HG03342 (cell line): ENCODE measurements at regions not wholly inside any gene's neighbourhood (a gene's known extent, or its start where the extent isn't known, plus 50 kb on each side); places are given as distances from the start of the nearest gene placed in this dataset.
"Not testable (repeated sequence)": the region's sequence is repeated elsewhere in the genome, so short reads cannot be mapped to it uniquely, and the experiment has no call there.

Experiments
- ATAC-seq: cut with Tn5 transposase; IDR thresholded peaks from one replicate; pipeline ENCODE4 v1.9.1; 2021; ENCODE audit warnings: mild to moderate bottlenecking, moderate library complexity; ENCODE audit not compliant: unreplicated experiment

DNA sequence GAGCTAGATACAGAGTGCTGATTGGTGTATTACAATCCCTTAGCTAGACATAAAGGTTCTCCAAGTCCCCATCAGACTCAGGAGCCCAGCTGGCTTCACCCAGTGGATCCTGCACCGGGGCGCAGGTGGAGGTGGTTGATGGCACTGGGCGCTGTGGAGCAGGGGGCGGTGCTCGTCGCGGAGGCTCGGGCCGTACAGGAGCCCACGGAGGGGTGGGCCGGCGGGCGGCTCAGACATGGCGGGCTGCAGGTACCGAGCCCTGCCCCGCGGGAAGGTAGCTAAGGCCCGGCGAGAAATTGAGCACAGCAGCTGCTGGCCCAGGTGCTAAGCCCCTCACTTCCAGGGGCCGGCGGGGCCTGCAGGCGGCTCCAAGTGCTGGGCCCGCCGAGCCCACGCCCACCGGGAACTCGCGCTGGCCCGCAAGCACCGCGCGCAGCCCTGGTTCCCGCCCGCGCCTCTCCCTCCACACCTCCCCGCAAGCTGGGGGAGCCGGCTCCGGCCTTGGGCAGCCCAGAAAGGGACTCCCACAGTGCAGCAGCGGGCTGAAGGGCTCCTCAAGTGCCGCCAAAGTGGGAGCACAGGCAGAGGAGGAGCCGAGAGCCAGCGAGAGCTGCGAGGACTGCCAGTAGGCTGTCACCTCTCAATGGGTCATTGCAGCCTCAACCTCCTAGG, 96.4 kb upstream of the MYO10 start:
- ATAC-seq, result not testable (repeated sequence)

DNA sequence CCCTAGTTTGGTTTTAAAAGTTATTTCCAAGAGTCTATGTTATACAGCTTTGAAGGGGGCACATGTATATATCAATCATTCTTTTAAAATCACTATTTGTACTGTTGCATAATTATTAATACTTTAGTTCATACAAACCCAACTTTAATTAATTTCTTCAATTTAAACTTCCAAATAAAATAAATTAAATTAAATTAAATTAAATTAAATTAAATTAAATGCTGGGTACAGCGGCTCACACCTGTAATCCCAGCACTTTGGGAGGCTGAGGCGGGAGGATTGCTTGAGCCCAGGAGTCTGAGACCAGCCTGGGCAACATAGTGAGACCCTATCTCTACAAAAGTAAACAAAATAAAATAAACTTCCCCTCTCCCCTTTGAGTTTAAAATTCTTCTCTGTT, 98.9 kb upstream of the MYO10 start:
- ATAC-seq, result not testable (repeated sequence)

DNA sequence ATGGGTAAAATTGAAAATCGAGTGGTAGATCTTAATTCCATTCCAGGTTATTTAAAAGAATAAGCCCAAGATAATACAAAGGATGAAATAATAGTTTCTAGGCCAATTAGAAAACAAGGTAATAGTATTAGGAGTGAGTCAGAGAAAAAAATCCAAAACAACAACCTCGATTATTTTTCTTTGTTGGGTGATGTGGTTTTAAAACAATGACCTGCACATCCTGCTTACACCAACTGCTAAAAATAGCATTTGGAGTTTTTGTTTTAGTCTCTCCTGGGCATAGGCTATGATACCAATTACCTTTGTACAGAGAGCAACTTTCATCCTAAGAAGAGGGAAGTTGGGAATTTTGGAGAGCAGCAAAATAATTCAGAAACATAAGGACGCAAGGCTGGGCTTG, 101.7 kb upstream of the MYO10 start:
- no peak for ATAC-seq

DNA sequence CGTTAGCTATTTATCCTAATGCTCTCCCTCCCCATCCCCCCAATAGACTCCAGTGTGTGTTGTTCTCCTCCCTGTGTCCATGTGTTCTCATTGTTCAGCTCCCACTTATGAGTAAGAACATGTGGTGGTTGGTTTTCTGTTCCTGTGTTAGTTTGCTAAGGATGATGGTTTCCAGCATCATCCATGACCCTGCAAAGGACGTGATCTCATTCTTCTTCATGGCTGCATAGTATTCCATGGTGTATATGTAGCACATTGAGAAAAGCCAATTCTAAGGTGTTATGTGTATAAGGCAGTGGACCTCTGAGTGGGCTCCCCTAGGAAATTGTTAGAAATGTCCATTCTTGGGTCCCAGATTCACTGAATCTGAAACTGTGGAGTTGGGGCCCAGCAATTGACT, 103.1 kb upstream of the MYO10 start:
- ATAC-seq, result no peak

DNA sequence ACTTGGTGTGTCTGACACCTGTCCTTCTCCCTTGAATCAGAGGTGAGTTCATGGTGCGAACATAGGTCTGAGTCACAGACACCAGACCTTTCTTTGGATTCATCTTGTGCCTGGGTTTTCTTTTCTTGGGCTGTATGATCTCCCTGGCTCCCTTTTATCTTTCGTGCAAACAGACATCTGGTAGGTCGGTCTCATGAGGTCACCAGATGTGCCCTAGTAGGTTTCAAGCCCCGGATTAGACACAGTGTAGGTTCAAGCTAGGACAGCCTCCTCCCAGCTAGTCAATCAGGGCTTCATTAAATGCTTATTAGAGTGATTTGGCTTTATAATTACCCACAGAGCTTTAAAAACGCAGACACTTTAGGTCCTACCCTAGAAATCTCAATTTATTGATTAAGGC, 106.0 kb upstream of the MYO10 start:
- no peak for ATAC-seq

DNA sequence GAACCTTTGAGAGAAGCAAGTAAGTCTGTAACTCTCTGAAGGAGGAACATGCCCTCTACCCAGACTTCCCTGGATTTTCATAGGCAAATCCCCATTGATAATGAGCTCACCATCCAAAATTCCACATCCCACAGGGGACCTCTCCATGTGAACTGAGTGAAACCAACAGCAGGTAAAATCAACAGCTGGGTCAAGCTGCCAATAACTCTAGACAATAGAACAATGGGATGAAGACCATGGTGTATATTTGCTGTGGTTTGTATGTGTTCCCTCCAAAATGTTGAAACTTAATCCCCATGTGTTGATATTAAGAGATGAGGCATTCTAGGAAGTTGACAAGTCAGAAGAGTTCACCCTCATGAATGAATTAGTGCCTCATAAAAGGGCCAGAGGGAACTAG, 110.2 kb upstream of the MYO10 start:
- ATAC-seq, result no peak

DNA sequence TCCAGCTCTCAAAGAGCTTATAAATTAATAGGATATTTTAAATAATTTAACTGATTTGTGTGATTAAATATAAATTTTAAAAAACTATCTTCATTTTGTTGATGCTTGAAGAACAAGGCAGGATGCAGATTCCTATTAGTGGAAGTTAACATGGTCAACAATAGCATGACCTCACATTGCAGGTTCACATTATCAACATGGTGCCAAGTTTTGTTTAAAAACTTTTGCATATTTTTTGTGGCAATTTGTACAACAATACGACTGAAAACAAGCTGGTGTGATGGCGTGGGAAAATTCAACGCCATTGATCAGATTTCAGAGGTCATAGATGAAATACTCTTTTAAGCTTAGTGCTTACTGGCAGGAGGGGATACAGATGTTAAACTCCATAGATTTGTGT, 114.1 kb upstream of the MYO10 start:
- no peak for ATAC-seq

DNA sequence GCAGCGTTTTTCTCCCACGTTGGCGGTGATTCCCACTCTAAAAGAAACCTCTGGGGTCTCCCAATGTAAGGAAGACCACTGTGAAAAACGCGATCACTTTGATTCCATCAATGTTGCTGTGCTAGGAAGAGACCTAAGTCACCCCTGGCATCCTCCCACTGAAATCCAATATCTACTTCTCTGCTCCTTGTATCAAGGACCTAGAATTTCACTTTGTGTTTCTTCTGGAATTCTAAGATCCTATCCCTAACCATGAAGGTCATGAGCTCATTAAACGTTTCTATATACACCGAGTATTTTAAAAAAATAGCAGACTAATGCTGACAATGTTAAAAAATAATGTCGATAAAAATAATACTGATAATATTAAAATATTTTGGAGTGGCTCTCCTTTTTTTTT, 118.8 kb upstream of the MYO10 start:
- no peak for ATAC-seq

DNA sequence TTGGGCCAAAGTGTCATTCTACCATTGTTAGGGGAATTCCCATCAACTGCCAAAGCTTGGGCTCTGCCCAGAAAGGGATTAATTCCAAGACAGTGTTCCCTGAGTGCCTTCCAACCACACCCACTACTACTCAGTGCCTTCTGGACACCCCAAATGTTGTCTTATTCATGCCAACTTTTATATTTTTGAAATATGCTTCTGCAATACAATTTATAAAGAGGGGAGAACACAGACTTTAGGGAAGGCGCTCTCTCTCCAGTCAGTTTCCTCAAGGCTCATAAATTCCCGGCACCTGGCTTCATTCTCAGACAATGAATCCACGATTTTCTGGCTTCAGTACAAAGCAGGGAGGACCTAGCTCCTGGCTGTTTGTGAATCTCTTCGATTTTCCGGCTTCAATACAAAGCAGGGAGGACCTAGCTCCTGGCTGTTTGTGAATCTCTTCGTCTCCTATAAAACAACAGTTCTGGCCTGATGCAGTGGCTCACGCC, 120.1 kb upstream of the MYO10 start:
- no peak for ATAC-seq

DNA sequence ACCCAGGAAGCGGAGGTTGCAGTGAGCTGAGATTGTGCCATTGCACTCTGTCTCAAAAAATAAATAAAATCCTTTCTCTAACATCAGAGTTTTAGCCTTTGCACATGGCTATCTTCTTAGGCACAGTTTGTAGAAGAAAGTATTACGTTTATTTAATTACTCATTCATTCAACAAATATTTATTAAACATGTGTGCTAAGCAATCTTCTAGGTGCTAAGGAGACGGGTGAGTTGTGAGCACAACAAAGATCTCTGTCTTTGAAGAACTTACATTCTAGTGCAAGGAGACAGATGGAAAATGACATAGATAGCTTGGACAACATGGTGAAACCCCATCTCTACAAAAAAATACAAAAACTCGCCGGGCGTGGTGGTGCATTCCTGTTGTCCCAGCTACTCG, 122.3 kb upstream of the MYO10 start:
- ATAC-seq, result no peak

DNA sequence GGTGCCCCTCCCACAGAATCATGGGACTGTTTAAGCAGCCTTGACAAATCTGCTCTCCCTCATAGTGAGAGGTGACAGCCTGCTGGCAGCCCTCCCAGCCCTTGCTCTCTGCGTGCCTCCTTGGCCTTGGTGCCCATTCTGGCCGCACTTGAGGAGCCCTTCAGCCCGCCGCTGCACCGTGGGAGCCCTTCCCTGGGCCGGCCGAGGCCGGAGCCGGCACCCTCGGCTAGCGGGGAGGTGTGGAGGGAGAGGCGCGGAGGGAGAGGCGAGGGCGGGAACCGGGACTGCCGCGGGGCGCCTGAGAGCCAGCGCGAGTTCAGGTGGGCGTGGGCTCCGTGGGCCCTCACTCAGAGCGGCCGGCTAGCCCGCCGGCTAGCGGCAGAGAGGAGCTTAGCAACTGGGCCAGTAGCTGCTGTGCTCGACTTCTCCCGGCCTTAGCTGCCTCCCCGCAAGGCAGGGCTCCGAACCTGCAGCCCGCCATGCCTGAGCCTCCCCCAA, 125.9 kb upstream of the MYO10 start:
- no peak for ATAC-seq

DNA sequence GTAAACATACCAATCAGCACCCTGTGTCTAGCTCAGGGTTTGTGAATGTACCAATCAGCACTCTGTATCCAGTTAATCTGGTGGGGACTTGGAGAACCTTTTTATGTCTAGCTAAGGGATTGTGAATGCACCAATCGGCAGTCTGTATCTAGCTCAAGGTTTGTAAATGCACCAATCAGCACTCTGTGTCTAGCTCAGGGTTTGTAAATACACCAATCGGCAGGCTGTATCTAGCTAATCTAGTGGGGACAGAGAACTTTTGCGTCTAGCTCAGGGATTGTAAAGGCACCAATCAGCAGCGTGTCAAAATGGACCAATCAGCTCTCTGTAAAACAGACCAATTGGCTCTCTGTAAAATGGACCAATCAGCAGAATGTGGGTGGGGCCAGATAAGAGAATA, 126.7 kb upstream of the MYO10 start:
- ATAC-seq, result not testable (repeated sequence)

DNA sequence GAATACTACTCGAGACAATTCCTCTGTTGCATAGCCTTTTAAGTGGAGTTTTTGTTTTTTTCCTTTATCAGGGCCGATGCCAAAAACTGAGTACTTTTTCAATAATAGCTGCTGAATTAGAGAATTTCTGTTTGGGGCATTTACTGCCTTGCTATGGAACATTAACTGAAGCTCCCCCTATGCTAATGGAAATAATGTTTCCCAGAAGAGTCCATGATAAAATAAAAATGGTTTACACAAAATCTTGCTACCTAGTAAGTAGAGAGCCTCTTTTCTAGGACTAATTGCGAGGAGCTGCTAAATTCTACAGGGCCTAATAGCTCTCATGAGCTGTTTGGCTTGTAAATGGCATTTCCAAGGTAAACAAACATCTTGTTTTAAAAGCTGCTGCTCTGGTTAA, 128.2 kb upstream of the MYO10 start:
- no peak for ATAC-seq

DNA sequence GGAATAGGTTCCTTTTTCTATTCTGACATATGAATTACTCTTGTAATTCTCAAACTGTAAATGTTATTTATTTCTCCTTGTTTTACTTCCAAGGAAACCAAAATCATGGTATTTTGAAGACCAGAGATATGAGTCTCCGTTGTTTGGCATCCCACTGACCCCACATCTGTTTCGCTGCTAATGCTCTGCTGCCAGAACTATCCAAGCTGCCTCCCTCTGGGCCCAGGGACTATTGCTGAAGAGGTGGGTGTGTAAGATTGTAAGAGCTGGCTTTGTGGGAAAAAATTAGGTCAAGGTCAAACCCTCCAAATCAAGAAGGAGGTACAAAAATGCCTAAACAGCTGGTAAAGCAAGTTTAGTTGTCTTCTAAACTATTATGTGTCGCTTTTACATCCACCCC, 129.4 kb upstream of the MYO10 start:
- no peak for ATAC-seq

DNA sequence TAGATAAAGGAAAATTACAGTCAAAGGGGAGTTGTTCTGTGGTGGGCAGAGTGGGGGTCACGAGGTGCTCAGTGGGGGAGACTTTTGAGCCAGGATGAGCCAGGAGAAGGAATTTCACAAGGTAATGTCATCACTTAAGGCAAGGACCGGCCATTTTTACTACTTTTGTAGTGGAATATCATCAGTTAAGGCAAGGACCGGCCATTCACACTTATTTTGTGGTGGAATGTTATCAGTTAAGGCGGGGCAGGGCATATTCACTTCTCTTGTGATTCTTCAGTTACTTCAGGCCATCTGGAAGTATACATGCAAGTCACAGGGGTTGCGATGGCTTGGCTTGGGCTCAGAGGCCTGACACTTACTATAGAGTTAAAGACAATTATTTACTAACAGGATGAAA, 129.9 kb upstream of the MYO10 start:
- ATAC-seq, result not testable (repeated sequence)

DNA sequence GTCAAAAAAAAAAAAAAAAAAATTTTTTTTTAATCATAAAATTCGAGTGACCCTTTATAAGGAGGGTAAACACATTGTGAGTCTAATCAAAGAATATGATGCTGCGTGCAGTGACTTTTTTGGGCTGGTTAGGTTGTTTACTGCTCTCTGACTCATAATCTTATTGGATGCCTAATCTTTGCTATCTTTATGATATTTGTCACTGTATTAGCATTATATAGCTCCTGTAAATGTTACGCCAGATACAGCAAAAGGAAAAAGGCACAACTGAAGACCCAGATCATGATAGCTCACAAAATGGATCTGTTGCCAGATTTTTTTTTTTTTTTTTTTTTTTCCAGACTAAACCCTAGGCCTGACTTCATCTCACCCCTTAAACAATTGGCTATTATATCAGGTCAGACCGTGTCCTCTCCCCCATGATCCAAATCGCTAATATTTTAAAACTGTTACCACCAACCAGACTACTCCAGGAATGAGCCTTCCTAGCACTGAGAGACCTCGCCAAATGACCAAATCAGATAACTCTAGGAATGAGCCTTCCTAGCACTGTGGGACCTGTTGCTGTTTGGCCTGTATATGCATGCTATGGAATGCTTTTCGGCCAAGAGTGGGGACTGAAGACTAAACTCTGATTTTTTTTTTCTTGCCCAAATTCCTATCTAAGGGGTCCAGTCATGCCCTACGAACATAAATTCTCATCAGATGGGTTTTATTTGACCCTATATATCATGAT, 131.7 kb upstream of the MYO10 start:
- ATAC-seq, result no peak

DNA sequence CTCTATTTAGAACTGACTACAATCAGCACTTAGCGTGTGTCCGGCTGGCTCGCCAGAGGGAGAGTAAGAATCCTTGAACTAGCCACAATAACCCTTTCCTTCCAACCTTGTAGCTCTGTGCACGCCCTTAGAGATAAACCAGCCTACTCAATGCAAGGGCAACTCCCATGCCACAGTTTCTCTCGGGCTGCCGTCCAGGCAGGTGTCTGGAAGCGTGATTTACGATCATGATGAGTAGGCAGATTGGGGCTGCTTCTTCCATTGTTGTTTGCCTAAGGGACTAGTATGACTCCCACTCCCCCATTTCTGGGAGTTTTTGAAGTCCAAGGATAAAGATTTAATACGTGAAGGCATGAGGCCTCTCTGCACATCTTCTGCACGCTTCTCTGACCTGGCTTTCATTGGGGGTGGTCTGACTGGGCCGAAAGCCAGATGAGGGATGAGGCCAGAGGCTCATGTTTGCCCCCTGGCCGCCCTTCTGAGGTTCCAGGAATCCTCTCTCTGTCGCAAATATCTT, 134.0 kb upstream of the MYO10 start:
- no peak for ATAC-seq

DNA sequence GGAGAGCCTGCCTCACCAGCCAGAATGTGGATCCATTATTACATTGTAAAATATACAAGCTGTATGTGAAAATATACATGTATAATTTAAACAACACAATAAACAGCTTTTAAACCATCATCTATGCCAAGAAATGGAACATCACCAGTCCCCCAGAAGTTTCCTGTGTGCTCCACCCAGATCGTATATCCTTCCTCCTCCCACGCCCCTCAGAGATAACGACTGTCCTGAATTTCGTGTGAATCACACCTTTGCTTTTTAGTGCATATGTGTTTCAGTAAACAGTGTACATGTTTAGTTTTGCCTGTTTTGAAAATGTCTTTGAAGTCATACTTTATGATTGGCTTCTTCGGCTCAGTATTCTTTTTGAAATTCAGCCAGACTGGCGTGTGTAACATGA, 134.6 kb upstream of the MYO10 start:
- no peak for ATAC-seq

DNA sequence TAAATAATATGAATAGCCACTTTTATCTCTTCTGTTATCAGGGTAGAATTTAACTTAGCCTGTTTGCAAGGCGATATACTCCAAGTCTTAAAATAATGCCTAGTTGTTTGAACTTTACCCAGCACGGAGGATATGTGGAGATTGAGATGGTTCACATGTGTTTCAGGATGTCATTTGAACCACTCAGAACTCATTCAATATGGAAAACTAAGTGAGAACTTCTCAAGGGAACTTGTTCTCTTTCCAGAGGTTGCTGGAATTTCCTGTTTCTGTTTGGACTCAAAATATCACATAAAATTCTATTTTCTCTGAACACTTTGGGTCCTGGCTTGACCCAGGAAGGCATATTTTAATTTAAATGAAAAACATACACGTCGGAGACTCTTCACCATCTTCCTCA, 139.1 kb upstream of the MYO10 start:
- no peak for ATAC-seq

DNA sequence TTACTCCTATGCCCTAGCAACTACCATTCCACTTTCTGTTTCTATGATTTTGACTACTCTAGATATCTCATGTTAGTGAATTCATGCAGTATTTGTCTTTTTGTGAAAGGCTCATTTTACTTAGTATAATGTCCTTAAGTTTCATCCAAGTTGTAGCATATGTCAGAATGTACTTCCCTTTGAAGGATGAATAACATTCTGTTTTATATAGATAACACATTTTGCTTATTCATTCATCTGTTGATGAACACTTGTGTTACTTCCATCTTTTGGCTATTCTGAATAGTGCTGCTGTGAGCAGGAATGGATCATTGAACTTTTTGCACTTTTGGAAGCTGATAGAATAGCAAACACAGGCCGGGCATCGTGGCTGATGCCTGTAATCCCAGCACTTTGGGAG, 140.2 kb upstream of the MYO10 start:
- ATAC-seq, result no peak

DNA sequence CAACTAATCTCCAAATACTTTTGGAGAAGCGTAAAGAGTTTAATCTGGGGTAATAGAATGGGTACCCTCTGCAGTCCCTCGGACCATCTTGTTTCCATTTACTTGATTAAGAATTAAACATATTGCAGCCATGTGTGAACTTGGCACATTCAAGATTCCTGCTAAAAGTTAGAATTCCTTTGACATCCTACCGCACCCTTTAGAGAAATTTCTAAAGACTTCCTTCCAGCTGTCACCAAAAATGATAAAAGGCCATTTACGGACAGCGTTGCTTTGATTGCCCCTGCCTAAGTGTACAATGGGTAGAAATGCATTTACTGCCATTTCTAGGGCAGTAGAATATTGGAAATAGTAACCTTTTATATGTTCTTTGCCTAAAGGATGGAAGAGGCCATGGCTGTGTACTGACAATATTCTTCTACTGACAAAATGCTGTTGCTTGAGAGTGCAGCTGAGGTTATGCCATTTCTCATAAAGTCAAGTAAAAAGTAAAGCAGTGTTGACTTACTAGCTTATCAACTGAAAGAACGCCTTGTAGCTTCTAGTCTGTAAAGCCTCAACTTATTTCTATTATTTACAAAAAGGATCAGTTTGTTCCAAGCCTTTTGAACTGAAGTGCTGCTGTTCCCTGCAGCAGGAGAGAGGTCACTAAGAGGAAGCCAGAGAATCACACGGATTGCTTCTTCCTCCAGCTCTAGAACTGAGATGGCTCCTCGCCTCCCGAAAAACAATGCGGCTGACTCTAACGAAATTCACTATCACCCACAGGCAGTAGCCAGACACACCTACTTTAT, 139.8 kb upstream of the BASP1 start:
- no peak for ATAC-seq
